Stimulated activated CD4-positive, alpha-beta T cell treated with anti-CD3 and anti-CD28 coated beads, Interleukin-1b, Interleukin-23, amount 100 ng/mL, for 4 hours (primary cell): ENCODE measurements at regions not wholly inside any gene's neighbourhood (a gene's known extent, or its start where the extent isn't known, plus 50 kb on each side); places are given as distances from the start of the nearest gene placed in this dataset.
"Not testable (repeated sequence)": the region's sequence is repeated elsewhere in the genome, so short reads cannot be mapped to it uniquely, and the experiment has no call there.

Experiments
- DNase-seq, 2 donors: peaks; one replicate each; pipeline ENCODE4 v3.0.0-alpha.2; 2020; ENCODE audit warnings: low read depth in 2 of 2

DNA sequence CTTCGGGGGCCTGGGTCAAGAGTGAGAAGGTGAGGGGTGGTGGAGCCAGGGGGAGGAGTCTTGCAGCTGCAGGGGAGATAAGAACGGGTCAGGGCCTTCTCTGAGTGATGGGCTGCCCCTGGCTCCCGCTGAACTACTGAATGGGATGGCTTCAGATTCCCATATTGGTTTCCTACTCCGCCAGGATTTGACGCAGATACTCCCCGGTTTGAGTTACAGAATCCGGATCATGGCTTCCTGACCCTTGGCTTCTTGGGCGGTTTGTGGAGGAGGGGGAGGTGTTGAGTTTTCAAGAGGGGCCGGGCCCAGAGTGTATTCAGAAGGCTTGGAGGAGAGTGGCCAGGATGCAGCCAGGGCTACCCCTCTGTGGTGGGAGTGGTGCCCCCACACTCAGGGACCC is 119.9 kb upstream of the ATP2B2 start:
- DNase-seq: no peak

DNA sequence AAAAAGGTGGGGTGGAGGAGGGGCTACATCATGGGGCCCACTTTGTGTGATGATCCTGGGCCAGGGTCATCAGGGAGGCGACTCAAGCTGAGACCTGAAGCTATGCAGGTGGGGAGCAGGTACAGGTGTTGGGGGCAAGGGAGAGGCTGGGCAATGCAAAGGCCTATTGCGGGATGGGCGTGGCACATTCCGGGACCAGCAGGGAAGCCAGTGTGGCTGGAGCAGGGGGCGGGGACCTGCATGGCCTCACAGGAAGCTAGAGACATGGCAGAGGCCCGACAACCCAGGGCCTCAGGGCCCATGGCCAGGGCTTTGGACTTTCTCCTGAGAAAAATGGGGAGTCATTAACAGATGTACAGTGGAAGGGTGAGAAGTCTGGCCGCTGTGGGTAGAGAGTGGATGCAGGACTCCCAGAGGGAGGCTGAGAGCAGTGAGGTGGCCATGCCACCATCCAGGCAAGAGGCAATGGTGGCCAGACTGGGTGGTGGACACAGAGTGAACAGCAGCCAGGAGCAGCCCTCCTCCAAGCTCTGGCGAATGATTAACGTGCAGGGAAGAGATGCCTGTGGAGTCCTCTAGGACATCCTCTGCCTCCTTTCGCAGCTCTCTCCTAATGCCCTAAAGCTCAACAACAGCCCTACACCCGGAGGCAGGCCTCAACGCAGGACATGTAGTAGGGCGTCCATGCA is 122.6 kb upstream of the ATP2B2 start:
- no peak for DNase-seq

DNA sequence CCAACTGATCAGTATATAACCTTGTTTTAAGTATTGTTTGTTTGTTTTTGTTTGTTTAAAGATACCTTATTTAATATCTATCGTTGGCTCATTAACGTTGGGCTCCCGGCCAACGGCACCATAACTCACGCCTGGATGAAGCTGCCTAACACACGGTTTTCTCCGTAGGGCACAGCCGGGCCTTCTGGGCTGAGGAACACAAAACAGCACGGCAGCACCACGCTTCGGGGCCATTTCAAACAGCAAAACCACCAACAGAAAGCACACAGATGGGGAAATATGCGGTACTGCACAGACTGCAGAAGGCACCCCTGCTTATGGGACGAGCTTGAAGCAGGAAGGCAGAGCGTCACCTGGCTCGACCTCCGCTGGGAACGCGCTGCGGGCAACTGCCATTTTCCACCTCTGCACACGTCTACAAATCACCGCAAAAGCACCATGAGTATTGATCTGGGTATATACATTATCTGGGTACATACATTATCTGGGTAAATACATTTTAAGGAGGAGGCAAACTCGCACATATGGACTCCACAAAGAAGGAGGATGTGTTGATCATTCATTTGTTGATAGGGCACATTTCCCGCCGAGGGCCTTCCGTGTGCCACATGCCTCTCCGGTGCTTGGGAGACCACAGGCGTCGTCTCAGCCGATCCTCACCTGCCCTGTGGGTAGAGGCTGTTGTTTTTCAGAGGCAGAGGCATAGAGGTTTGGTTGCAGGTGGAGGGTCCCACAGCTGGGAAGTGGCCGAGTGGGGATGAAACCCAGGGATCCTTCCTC is 123.7 kb upstream of the ATP2B2 start:
- DNase-seq: no peak

DNA sequence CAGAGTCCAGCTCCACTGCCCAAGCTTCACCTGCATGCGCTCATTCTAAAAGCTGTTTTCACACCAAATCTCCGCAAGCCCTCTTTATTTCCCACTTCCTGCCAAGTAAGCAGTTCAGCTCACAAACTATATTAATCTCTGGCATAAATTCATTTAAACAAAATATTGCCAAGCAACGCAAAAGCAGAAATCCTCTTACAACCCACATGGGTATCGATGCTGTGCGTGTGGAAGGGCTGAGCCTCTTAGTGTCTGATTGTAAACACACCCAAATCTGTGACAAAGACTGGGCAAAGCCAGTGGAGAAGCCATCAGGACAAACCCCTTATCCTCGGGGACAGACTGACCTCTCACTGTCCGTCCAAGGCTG is 124.3 kb upstream of the ATP2B2 start:
- no peak for DNase-seq

DNA sequence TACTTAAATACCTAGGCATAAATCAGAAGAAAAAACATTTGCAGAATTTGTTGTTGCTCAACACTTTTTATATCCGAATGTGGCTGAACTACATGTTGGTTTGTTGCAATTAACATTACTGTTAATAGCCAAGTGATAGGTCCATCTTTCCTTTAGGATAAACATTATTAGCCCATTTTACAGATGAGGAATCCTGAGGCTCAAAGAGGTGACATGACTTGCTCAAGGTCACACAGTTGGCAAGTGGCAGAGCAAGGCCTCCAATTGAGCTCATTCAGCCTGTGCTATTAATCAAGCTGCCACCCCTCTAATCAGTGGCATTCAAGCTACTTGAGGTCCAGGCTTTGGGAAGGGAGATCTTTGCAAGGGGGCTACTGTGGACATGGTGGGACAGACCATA is 125.8 kb upstream of the ATP2B2 start:
- no peak for DNase-seq

DNA sequence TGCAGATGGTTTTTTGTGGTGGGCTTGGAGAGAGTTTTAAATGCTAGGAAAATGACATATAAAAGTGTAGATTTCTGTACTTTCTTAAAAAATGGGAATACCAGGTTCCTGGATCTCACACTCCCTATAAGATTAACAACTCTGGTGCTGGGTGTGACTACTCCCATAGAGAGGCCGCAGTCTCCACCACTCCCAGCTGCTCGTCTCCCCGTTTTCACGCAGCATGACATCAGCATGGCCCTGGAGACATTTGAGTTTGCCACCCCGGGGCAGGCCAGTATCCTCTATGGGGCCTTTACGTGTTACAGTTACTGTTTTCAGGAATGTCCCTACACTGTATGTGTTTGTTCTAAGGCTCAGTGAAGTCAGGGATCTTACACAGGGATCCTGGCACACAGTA is 126.7 kb upstream of the ATP2B2 start:
- DNase-seq: no peak

DNA sequence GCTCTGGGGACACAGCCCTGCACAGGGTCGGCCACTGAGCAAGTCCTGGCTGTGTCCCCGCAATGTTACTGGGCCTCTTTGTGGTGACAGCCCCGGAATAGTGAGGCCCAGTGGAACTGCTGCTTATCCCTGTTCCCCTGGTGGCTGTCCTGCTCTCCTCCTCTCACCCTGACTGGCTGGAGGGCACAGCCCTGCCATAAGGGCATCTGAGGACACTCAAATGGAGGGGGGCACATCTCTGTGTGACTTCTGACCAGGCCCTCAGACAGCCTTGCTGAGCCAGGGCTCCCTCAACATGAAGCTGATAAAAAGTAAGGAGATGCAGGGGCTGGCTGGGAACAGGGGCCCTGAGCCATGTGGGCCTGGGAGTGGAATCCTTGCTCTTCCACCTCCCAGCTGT is 127.4 kb upstream of the ATP2B2 start:
- DNase-seq: no peak

DNA sequence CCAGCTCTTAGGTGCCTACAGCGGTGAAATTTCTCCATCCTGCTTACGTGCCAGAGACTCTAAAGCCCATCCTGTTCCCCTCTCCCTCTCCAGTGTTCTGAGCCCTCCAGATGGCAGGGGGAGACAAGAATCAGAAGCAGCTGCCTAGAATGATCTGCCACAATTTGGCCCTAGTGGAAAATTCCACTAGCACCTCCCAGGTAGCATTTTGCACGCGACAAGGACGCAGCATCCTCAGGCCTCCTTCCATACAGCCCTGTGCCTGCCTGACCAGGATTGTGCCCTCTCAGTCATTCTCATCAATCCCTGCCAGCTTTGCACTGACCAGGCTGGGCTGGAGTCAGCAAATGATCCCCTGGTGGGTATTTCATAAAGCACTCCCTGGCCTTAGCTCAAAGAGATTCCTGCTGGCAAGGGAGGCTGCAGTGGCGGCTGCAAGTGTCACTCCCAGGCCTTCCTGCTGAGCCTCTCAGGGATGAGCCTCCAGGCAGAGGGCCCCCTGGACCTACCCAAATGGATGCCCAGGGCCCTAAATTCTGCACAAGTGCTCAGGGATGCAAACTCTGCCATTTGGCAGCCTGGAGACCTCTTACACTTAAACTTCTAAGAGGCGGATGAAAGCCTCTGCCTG is 130.2 kb upstream of the ATP2B2 start:
- DNase-seq: no peak

DNA sequence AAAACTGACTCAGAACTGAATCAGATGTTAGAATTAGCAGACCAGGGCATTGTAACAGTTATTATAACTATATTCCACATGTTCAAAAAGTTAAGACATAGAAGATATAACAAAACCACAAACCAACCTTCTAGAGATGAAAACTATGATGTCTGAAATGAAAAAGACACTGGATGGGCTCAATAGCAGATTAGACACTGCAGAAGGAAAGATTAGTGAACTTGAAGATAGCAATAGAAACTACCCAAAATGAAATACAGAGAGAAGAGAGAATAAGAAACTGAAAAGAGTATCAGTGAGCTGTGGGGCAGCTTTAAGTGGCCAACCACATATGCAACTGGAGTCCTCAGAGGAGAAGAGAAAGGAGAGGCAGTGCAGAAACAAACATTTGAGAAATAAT is 132.0 kb upstream of the ATP2B2 start:
- no peak for DNase-seq

DNA sequence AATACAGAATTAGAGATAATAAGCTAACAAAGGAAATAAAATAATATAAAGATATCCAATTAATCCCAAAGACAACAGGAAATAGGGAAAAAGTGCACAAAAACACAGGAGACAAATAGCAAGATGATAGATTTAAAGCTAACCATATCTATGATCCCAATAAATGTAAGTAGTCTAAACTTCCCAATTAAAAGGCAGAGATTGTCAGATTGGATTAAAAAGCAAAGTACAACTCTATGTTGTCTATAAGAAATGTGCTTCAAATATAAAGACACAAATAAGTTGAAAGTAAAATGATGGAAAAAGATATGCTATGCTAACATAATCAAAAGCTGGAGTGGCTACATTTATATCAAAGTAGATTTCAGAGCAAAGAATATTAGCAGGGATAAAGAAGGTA is 133.1 kb upstream of the ATP2B2 start:
- no peak for DNase-seq

DNA sequence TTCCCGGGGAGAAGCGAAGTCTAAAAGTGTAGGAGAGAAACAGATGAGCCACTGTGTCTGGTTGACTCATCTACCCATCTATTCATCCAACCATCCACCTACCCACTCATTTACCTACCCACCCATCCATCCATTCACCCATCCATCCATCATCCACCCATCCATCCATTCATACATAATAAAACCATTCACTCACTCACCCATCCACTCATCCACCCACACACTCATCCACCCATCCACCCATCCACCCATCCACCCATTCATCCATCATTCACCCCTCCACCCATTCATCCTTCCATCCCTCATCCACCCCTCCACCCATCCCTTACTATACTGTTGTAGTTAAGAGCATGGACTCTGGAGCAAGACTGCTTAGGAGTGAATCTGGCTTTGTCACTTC is 136.4 kb upstream of the ATP2B2 start:
- DNase-seq: no peak

DNA sequence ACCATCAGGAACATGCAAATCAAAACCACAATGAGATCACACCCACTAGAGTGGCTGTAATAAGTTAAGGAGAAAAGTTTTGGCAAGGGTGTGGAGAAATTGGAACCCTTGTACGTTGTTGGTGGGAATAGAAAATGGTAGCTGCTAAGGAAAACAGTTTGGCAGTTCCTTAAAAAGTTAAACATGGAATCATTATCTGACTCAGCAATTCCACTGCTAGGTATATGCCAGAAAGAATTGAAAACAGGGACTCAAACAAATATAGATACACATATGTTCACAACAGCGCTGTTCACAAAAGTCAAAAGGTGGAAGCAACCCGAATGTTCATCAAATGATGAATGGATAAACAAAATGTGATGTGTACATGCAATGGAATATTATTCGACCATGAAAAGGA is 138.8 kb upstream of the ATP2B2 start:
- no peak for DNase-seq

DNA sequence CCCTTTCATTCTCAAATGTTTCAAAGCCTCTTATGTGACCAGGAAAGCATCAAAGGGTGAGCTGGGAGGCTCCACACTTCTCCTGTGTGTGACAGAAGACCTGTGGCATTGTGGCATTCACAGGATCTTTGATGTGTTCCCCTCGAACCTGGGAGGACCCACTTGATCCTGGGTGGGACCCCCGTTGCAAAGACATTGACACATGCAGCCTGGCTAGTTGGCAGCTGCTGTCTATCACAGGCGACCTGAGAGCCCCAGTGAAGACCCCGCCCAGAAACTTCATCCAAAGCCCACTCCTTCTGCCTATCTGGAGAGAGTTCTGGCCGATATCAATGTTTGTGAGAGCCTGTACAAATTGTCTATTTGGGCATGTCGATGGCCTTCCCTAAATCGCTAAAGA is 140.4 kb upstream of the ATP2B2 start:
- DNase-seq: no peak

DNA sequence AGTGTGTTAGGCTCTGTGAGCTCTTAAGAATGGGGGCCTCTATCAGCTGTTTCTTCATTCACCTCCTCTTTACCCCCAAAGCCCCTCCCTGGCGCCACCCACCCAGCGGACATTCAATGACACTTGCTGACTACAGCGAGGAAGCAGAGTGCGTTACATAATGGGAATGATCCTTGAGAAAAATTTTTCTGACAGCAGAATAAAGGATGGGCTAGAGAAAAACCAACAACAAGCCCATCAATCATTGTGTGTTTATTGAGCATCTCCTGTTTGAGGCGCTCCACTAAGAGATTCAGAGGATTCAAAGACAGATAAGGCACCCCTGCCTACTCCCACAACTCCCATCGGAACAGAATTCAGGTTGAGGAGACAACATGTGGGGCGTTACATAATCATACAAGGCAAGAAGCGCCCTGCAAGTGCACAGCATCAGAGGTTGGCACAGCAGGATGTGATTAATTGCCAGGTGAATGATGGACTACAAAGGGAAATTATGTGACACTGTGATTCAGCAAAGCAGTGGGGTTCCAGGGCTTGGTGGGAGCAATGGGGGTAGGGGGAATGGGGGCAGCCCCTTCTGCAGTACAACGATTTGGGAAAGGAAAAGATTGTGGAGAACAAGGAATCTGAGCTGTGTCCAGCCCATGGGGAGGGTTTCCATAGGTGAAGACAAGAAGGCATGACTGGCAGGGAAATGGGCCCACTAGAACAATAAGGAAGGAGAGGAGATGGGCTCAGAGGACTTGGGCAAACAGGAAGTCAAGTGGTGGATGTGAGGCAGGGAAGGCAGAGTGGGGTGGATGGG is 141.3 kb upstream of the ATP2B2 start:
- no peak for DNase-seq

DNA sequence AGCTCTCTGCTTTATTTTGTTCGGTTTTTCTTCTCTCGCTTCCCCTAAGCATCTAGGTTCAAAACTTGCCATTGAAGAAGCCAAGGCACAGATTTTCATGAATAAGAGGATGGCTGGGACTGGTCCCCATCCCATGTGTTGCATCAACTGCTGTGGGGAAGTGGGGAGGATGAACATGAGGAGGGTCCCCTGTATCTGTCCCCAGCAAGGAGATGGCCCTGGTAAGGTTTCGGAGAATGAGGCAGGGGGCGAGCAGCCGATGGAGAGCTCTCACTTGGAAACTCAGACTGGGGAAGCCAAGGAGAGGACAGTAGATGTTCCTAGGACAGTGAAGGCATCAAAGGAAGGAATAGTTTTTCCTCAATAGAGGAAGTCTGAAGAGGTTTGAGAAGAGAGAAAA is 142.0 kb upstream of the ATP2B2 start:
- DNase-seq: no peak

DNA sequence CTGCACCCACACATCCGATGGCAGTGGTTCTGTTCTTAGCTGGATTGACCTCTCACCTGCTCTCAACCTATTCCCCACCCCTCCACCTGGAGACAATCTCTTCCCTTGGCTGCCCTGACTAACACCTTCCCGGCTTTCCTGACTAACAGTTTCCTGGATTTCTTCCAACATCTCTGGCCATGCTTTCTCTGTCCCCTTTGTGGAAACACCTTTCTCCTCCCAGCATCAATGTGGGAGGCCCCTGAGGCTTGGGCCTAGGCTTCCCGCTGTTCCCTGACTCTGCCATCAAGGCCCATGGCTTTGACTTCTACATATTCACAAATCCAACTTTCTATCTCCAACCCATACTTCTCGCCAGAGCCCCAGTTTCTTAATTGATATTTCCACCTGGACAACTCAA is 142.8 kb upstream of the ATP2B2 start:
- DNase-seq: no peak

DNA sequence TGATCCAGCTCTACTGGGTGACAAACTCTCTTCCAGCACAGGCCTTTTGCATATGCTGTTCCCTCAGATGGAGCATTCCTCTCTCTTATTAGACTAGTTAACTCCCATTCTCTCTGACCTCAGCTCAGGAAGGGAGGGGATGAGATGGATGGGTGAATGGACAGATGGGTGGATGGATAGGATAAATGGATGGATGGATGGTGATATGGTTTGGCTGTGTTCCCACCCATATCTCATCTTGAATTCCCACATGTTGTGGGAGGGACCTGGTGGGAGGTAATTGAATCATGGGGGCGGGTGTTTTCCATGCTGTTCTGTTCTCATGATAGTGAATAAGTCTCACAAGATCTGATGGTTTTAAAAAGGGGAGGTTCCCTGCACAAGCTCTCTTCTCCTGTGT is 144.1 kb upstream of the ATP2B2 start:
- DNase-seq: not testable (repeated sequence)

DNA sequence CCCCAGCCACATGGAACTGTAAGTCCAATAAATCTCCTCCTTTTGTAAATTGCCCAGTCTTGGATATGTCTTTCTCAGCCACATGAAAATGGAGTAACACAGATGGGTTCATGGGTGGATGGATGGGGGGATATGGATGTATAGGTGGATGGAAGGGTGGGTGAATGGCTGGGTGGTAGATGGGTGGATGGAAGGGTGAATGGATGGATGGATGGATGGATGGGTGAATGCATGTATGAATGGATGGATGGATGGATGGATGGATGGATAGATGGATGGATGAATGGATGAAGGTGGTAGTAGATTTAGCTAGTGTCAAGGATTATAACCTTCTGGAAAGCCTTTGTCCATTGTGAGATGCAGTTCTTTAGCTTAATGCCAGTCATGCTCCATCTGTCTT is 146.1 kb upstream of the ATP2B2 start:
- no peak for DNase-seq

DNA sequence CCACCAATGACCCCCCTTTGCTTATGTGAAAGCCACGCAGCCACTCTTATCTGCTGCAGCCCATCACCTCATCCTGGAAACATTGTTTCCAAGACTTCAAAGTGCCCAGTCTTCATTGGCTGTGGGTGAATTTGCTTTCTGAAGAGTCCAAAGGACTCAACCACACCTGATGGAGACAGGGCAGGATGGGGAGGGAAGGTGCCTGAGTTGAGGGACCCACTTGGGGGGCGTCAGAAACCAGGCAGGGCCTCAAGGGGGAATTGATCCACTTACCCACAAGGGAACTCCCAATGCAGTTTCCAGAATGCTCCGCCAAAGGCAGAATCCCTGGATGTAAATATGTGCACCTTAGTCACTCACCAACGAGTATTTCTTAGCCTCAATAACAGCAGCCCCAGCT is 147.9 kb upstream of the ATP2B2 start:
- no peak for DNase-seq

DNA sequence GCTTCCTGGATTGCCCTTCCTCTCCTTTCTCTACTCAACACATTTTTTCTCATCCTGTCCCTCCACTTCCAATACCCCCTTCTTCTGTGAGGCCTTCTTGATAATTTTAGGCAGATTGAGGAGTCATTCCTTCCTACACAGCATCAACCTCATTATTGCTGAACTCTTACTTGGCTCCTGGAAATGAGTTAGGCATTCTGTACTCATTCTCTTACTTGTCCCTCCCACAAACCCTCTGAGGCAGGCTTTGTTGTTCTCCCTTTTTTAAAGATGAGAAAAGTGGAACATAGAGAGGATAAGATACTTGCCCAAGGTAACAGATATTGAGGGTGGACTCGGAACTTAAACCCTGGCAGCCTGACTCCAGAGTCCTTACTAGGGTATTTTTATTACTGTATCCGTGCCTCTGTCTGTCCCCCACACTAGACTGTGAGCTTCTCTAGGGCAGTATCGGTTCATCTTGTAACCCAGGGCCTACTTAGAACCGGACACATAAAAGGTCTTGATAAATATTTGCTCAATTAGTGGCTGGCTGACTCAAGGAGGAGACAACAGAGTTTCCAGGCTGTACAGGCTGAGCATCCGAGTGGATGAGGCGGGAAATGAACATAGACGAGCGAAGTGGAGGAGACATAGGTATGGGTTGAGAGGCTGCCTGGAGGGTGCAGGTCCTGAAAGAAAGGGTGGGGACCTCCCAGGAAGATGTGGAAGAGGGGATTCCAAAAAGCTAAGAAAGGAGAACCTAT is 148.7 kb upstream of the ATP2B2 start:
- no peak for DNase-seq

DNA sequence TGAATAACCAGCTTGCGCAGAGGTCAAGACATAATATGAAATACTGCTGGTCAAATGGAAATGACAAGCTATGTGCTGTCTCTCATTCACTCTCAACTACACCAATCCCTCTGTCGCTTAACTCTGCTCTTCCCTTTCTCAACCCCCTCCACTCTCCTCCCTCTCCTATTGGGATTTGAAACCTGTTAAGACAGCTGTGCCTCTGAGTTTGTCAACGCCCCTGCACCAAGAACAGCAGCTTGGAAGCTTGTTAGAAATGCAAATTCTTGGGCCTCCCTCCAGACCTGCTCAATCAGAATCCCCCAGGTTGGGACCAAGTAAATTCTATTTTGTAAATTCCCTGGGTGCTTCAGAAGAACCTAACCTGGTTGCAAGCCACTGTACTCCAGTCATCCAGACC is 149.7 kb upstream of the ATP2B2 start:
- no peak for DNase-seq

DNA sequence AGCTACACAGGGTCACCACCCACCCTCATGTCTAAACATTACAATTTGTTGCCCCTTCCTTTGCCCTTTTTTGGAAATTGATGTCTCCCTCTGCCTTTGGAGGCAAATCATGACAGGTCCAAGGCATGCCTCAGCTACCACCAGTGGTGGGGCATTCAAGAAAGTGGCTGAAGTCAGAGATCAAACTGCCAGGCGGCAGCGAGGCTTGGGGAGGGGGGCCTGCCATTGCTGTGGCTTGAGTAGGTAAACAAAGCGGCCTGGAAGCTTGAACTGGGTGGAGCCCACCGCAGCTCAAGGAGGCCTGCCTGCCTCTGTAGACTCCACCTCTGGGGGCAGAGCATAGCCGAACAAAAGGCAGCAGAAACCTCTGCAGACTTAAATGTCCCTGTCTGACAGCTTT is 152.0 kb upstream of the ATP2B2 start:
- not testable (repeated sequence) for DNase-seq
